ENCODE measurements at regions not wholly inside any gene's neighbourhood (a gene's known extent, or its start where the extent isn't known, plus 50 kb on each side); places are given as distances from the start of the nearest gene placed in this dataset.

- in situ Hi-C loops (cut with HindIII; ENCODE audit: low pct_ligation_motif_present, low pct_unique_long_range_greater_than_20kb, low sequenced_read_pairs), result no loop called here
Measured at GRCh38 chr13:84654654-84655275, 772.5 kb upstream of the SLITRK1 start.

GRCh38 chr13:84653915-84654534 lies 771.8 kb upstream of the SLITRK1 start:
- in situ Hi-C loops (cut with HindIII; ENCODE audit: low pct_ligation_motif_present, low pct_unique_long_range_greater_than_20kb, low sequenced_read_pairs), result no loop called here
- no peak for DNase-seq

More at GRCh38 chr13:84654654-84655275, 772.5 kb upstream of the SLITRK1 start:
- no peak for DNase-seq

GRCh38 chr13:84651705-84652104 lies 769.4 kb upstream of the SLITRK1 start:
- in situ Hi-C loops (cut with HindIII; ENCODE audit: low pct_ligation_motif_present, low pct_unique_long_range_greater_than_20kb, low sequenced_read_pairs), result no loop called here
- DNase-seq, result no peak

- DNase-seq, result peak; percentile 8
- in situ Hi-C loops (cut with HindIII; ENCODE audit: low pct_ligation_motif_present, low pct_unique_long_range_greater_than_20kb, low sequenced_read_pairs), result no loop called here
Measured at GRCh38 chr13:84651288-84651687, 769.0 kb upstream of the SLITRK1 start.

GRCh38 chr13:84649853-84650252 lies 767.6 kb upstream of the SLITRK1 start:
- in situ Hi-C loops (cut with HindIII; ENCODE audit: low pct_ligation_motif_present, low pct_unique_long_range_greater_than_20kb, low sequenced_read_pairs), result no loop called here
- DNase-seq, result peak; percentile 1

GRCh38 chr13:84648069-84648640 lies 765.9 kb upstream of the SLITRK1 start:
- DNase-seq, result peak; percentile 8
- in situ Hi-C loops (cut with HindIII; ENCODE audit: low pct_ligation_motif_present, low pct_unique_long_range_greater_than_20kb, low sequenced_read_pairs), result no loop called here

GRCh38 chr13:84646957-84647356 lies 764.7 kb upstream of the SLITRK1 start:
- DNase-seq, result no peak
- in situ Hi-C loops (cut with HindIII; ENCODE audit: low pct_ligation_motif_present, low pct_unique_long_range_greater_than_20kb, low sequenced_read_pairs), result no loop called here

GRCh38 chr13:84645196-84646012 lies 763.1 kb upstream of the SLITRK1 start:
- in situ Hi-C loops (cut with HindIII; ENCODE audit: low pct_ligation_motif_present, low pct_unique_long_range_greater_than_20kb, low sequenced_read_pairs), result no loop called here
- DNase-seq, result no peak

GRCh38 chr13:84641491-84641890 lies 759.2 kb upstream of the SLITRK1 start:
- in situ Hi-C loops (cut with HindIII; ENCODE audit: low pct_ligation_motif_present, low pct_unique_long_range_greater_than_20kb, low sequenced_read_pairs), result no loop called here
- DNase-seq, result peak; percentile 42

GRCh38 chr13:84640691-84641090 lies 758.4 kb upstream of the SLITRK1 start:
- in situ Hi-C loops (cut with HindIII; ENCODE audit: low pct_ligation_motif_present, low pct_unique_long_range_greater_than_20kb, low sequenced_read_pairs), result no loop called here
- DNase-seq, result no peak

GRCh38 chr13:84630476-84630875 lies 748.2 kb upstream of the SLITRK1 start:
- in situ Hi-C loops (cut with HindIII; ENCODE audit: low pct_ligation_motif_present, low pct_unique_long_range_greater_than_20kb, low sequenced_read_pairs), result no loop called here
- DNase-seq, result no peak

GRCh38 chr13:84616864-84617263 lies 734.6 kb upstream of the SLITRK1 start:
- in situ Hi-C loops (cut with HindIII; ENCODE audit: low pct_ligation_motif_present, low pct_unique_long_range_greater_than_20kb, low sequenced_read_pairs), result no loop called here
- no peak for DNase-seq

GRCh38 chr13:84609716-84610115 lies 727.4 kb upstream of the SLITRK1 start:
- in situ Hi-C loops (cut with HindIII; ENCODE audit: low pct_ligation_motif_present, low pct_unique_long_range_greater_than_20kb, low sequenced_read_pairs), result no loop called here
- peak; percentile 83 for DNase-seq

GRCh38 chr13:84607261-84608013 lies 725.2 kb upstream of the SLITRK1 start:
- peak; percentile 64 for DNase-seq
- in situ Hi-C loops (cut with HindIII; ENCODE audit: low pct_ligation_motif_present, low pct_unique_long_range_greater_than_20kb, low sequenced_read_pairs), result no loop called here

GRCh38 chr13:84606616-84607015 lies 724.3 kb upstream of the SLITRK1 start:
- no peak for DNase-seq
- in situ Hi-C loops (cut with HindIII; ENCODE audit: low pct_ligation_motif_present, low pct_unique_long_range_greater_than_20kb, low sequenced_read_pairs), result no loop called here

- DNase-seq, result no peak
- in situ Hi-C loops (cut with HindIII; ENCODE audit: low pct_ligation_motif_present, low pct_unique_long_range_greater_than_20kb, low sequenced_read_pairs), result no loop called here
Measured at GRCh38 chr13:84605927-84606326, 723.7 kb upstream of the SLITRK1 start.

GRCh38 chr13:84591444-84591843 lies 709.2 kb upstream of the SLITRK1 start:
- no peak for DNase-seq
- in situ Hi-C loops (cut with HindIII; ENCODE audit: low pct_ligation_motif_present, low pct_unique_long_range_greater_than_20kb, low sequenced_read_pairs), result no loop called here

GRCh38 chr13:84590663-84591062 lies 708.4 kb upstream of the SLITRK1 start:
- in situ Hi-C loops (cut with HindIII; ENCODE audit: low pct_ligation_motif_present, low pct_unique_long_range_greater_than_20kb, low sequenced_read_pairs), result no loop called here
- no peak for DNase-seq

GRCh38 chr13:84588023-84588422 lies 705.7 kb upstream of the SLITRK1 start:
- in situ Hi-C loops (cut with HindIII; ENCODE audit: low pct_ligation_motif_present, low pct_unique_long_range_greater_than_20kb, low sequenced_read_pairs), result no loop called here
- DNase-seq, result no peak
